ENCODE measurements at regions not wholly inside any gene's neighbourhood (a gene's known extent, or its start where the extent isn't known, plus 50 kb on each side); places are given as distances from the start of the nearest gene placed in this dataset.

- TF ChIP-seq CTCF (IDR thresholded peaks at IDR 0.05) (peak; percentile 46 to 64 (median 55)), POLR2A (IDR thresholded peaks at IDR 0.05) (no peak)
These were observed 140.7 kb downstream of the KATNIP start for GRCh38 chr16:27690608-27691007.
